Right lobe of liver (tissue), 4 donors: ENCODE measurements at regions not wholly inside any gene's neighbourhood (a gene's known extent, or its start where the extent isn't known, plus 50 kb on each side); places are given as distances from the start of the nearest gene placed in this dataset.

ENCODE experiments used
- POLR2A ChIP-seq: fragments of 450-650 bp; IDR thresholded peaks from one replicate; pipeline ENCODE4 v1.6.1; 2017; ENCODE audit warnings: antibody characterized with exemption, mild to moderate bottlenecking
- TF ChIP-seq, protein P1 (sequence below), 4 donors: fragments of 200-600 bp in 3 of 4; fragments of 450-650 bp in 1 of 4; IDR thresholded peaks; one replicate each; pipeline versions ENCODE4 v1.5.1 to v1.8.0; 2016 to 2022; ENCODE audit warnings: antibody characterized with exemption in 4 of 4, mild to moderate bottlenecking in 2 of 4
- donor health status: DM: no; HTN: no; CAD: no.
- donor health status: DM: no; HTN: no; CAD: no.
- donor health status: DM: no; HTN: yes; CAD: no.

DNA sequence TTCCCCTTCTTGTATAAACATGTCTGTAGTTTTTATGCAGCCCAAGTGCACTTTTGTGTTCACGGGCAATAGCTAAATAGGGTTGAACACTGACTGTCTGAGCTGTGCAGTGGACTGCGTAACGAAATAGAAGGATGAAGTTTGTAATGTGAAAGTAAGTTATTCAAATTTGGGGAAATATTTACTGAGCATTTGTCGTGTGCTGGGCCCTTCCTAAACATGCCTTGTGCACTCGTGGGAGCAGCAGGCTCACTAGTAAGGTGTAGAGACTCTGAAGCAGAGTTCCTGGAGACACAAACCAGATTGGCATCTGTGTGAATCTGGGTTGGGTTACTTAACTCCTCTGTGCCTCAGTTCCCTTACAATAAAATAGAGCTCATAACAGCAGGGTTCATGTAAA, 51.7 kb upstream of the C1QTNF7 start:
- TF ChIP-seq, protein P1, sequence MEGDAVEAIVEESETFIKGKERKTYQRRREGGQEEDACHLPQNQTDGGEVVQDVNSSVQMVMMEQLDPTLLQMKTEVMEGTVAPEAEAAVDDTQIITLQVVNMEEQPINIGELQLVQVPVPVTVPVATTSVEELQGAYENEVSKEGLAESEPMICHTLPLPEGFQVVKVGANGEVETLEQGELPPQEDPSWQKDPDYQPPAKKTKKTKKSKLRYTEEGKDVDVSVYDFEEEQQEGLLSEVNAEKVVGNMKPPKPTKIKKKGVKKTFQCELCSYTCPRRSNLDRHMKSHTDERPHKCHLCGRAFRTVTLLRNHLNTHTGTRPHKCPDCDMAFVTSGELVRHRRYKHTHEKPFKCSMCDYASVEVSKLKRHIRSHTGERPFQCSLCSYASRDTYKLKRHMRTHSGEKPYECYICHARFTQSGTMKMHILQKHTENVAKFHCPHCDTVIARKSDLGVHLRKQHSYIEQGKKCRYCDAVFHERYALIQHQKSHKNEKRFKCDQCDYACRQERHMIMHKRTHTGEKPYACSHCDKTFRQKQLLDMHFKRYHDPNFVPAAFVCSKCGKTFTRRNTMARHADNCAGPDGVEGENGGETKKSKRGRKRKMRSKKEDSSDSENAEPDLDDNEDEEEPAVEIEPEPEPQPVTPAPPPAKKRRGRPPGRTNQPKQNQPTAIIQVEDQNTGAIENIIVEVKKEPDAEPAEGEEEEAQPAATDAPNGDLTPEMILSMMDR (IDR thresholded peaks at IDR 0.05), result no peak
- no peak for TF ChIP-seq POLR2A
